ENCODE measurements at regions not wholly inside any gene's neighbourhood (a gene's known extent, or its start where the extent isn't known, plus 50 kb on each side); places are given as distances from the start of the nearest gene placed in this dataset.

- TF ChIP-seq EZH2 (IDR thresholded peaks at IDR 0.05; ENCODE audit: low read length, missing control alignments) (no peak), CTCF (conservative IDR thresholded peaks at IDR 0.05 in 1 of 2, IDR thresholded peaks at IDR 0.05 in 1 of 2; ENCODE audit: low read depth in 1 of 2, low read length in 2 of 2) (no peak)
Measured at GRCh38 chr6:14897831-14898230, 348.0 kb upstream of the JARID2 start.
